ENCODE measurements at regions not wholly inside any gene's neighbourhood (a gene's known extent, or its start where the extent isn't known, plus 50 kb on each side); places are given as distances from the start of the nearest gene placed in this dataset.

DNA sequence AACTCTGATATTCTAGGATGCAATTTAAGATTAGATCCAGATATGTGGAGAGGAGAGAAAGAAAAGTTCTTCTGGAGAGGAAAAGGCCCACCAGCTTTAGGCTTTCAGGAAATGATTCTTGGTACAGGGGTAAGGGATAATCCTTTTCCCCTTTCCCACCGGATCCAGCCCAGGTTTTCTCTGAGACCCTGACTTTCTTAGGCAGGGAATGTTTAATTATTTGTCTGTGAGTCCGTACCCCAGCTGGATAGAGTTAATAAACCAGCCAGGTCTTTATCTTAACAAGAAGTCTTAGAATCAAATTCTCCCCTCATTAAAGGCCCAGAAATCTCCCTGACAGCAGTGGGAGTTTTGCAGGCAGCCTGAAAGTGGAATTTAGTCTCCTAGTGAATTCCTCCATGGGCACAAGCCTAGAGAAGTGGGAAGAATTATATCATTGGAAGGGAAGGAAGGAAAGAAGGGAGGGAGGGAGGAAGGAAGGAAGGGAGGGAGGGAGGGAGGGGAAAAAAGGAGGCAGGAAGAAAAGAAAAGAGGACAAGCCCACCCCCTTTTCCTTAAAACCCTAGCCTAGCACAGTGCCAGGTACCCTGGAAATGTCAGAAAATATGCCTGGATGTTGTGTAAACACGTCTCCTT, 189.0 kb downstream of the PLPP3 start:
- no peak for DNase-seq

DNA sequence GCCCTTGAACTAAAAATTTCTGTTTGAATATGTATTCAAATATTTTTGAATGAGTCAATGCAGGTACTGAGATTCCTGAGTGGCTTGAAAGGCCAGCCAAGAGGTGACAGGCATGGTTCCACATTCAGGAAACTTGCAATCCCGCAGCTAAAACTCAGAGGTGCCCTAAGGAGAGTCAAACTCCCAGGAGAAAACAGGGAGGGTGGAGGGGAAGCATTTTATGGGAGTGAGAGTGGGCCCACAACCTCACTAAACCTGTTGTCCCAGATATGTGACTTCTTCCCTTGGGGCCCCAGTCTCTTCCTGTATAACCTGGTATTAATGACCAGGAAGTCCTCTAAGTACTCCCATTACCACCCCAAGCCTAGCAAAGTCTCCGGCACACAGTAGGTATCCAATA, 189.6 kb downstream of the PLPP3 start:
- DNase-seq = no peak

DNA sequence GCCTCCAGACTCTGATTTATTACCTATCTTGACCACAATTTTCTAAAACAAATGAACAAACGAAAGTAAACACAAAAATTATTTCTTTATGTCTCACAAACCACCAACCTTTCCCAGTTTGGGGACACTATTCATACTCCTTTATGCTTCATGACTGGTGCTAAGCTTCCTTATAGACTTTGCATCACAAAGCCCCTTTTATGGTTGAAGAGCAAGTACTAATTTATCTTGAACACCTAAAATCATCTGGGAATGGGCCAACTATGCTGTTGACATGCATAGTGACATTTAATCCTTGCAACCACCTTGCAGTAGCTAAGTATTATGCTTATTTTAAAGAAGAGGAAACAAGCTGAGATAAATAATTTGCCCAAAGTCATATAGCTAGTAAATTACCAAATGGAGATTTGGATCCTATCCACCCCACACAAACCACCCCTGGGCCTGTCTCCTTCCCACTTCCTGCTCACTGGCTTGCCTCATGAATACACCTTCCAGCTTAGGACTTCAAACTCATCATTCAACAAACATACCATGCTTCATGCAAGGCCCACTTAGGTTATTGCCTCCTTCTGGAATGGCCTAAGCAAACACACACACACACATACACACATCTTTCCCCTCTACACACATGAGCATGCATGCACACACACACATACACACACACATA, 192.2 kb downstream of the PLPP3 start:
- no peak for DNase-seq

DNA sequence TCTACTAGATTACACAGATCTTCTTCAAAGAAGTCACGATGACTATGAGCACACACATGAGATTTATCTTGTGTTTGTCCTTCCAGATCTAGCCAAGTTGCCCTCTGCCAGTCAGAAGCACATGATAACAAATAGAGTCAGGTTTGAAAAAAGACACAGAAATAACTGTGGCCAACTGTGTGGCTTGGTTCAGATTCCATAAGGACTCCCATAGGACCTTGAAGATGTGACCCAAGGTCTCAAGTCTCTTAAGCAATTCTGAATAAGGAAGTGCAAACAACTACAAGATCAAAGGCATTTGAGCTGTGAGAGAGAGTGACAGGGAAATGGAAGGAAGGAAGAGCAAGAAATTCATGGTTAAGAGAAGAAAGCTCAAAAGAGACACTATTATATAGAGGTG, 194.0 kb downstream of the PLPP3 start:
- DNase-seq = no peak

DNA sequence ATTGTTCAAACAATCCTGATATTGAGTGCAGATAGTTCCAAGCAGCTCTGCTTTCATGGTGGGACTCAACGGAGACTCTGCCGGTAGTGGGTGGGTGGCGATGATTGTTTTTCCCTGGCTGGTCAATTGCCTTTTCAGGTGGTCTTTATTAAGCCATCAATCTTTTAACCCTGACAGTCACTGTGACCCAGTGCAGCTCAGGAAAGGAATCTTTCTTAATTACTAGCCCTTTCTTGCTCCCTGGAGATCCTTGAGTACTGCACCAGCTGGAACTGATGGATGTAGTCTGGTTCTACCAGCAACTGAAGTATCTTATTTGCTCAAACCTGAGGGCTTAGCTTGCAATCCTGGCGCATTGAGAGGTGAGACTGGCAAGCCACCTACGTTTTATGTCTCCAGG, 196.4 kb downstream of the PLPP3 start:
- DNase-seq = no peak

DNA sequence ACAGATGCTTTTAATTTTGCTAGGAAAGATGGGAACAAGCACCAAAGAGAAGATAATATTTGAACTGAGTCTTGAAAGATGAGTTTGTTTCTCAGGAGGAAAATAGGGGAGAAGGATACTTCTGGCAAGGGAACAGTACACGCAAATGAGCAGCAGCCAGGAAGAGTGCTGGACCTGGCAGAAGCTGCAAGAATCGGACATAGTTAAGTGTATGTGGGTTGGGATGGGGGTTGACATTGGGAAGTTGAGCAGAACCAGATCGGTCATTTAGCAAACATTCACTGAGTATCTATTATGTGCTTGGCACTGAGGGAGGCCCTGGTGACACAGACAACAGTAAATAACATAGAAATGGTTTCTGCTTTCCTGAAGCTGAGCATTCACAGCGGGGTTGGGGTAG, 198.8 kb downstream of the PLPP3 start:
- no peak for DNase-seq

DNA sequence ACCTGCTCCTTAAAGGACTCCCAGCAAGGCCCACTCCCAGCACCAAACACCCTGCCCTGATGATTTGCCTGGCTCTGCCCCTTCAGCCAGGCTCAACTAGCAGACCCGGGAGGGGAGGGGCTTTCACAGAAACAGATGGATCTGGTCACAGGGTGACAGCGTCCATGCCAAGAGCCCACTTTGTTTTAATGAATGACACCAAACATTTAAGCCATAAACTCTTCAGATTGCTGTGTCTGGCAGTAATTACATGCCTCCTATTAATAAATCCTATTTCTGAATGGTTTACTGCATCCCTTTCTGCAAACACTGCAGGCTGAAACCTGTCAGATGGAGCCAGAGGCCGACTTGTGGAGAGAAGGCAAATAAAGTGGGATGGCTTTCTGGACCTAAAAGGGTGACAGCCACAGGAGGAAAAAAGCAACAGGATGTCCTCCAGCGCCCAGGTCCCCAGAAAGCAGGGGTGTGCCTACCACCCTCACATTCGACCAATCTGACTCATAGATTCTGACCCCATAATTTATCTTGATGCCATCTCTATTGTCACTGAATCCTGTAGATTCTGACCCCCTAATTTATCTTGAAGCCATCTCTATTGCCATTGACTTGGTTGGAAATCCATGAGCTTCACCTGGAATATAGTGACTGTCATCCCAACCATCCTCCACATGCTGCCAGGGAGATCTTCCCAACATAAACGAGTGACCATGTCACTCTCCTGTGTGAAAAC, 200.9 kb downstream of the PLPP3 start:
- DNase-seq = no peak

DNA sequence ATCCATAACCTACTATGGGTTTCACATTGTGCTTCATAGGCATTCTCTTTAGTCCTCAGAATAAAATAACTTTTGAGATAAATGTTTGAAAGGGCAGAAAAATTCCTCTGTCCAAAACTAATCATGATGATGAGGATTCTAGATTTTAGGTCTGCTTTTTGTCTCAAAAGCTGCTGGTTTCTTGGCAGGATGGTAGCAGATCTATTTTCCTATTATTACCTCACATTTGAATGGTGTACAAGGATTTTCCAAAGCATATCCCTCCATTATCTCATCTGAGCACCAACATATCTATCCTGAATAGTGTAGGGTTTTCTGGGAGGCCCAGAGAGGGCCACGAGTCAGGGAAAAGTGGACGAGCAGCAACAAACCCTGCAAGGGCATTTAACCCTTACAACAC, 201.9 kb downstream of the PLPP3 start:
- no peak for DNase-seq

DNA sequence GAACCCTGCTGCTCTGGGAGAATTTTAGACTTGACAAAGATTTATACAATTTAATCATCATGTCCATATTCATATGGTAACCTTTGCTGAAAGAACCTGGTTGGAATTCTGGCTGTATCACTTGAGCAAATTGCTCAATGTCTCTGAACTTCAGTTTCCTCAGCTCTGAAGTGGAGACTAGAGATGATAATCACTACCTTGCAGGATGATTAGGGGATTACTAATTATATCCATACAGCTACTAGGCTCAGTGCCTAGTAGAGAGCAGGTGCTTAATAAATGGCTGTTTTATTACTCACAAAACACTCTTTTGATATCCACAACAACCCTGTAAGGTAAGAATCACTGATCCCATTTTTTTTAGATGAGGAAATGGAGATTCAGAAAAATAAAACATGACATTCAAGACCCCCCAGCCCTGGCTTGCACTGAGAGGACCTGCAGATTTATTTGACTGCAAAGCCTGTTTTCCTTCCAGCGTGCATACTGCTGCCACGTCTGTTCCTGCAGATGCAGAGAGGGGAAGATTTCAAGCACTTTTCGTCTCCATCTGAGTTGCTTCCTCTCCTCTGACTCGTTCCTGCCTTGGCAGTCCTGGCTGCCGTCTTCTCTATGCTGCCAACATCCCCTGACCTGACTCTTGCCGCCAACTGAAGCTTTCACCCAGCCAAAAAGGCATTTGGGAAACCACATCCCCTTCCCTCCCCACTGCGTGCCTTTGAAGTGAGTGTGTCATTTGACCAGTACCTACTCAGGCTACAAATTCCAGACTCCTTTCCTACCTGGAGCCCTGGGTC, 203.0 kb downstream of the PLPP3 start:
- no peak for DNase-seq

DNA sequence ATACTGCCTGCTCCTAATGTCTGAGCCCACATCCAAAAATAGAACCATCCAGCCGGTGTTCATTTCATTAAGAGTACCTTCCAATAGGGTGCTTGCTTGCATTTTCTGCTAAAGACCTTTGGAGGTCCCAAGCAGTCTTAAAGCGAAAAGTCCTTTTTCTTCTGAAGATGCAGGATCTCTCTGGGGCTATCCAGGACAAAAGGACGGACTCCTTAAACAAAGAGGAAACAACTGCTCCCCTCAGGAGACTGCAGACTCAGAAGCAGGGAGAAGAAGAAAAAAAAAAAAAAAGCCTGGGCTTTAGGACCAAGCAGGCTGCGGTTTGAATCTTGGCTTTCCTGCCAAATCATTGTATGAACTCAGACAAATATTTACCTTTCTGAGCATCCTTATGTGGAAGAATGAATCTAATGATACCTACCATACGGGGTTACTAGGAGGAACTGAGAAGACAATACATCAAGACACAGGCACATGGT, 204.0 kb downstream of the PLPP3 start:
- no peak for DNase-seq

DNA sequence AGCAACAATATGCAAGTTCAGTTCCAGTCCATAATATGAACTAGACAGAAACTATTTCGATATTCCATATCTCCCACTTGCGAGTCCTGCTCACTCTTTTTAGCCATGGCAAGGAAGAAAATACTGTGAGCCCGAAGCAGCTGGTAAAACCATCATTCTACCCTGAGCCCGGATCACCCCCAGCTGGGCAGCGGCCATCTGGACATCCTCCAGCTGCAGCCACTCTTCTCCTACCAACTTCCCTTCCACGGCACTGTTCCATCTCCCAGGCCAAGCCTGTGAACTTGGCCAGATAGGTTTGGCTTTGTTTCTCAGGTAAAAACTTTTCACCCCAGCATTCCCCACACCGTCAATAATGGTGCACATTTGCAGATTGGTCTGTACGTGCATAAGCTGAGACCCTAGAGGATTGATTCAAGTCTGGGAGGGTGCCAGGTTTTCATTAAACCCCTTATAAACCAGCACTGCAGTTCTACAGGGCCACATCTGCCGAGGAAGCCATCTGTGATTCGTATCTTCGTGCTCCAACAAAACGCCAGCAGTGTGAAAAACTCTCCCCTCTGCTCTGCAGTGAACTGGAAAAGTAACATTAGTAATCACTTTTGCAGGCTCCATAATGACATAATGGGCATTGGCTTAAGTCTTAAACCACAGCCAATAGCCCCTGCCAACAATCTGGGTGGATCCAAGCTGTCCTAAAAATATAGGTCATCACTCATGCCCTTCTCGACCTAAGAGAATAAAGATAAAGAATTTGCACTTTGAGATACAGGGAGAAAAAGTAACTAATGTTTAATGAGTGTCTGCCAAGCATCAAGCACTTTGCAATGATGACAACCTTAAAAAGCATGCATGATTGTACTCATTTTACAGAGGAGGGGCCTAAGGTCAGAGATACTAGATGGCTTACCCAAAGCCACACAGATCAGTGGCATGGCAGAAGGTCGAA, 205.1 kb downstream of the PLPP3 start:
- DNase-seq = no peak

DNA sequence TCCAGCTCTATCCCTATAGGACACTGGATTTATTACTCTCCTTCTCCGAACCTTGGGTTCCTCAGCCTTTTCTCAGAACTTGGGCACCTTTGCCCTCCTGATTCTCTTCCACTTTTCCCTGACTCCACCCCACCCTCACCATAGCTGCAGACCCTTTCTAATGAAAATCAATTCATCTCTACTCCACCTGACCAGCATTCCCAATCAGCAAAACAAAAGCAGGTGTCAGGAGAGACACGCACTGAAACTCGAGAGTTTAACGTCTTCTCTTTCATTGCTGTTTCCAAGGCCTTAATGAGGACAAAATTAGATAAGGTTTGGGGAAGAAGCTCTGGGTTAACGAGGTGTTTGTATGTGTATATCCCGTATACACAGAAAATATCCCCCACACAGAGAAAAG, 208.8 kb downstream of the PLPP3 start:
- DNase-seq = no peak

DNA sequence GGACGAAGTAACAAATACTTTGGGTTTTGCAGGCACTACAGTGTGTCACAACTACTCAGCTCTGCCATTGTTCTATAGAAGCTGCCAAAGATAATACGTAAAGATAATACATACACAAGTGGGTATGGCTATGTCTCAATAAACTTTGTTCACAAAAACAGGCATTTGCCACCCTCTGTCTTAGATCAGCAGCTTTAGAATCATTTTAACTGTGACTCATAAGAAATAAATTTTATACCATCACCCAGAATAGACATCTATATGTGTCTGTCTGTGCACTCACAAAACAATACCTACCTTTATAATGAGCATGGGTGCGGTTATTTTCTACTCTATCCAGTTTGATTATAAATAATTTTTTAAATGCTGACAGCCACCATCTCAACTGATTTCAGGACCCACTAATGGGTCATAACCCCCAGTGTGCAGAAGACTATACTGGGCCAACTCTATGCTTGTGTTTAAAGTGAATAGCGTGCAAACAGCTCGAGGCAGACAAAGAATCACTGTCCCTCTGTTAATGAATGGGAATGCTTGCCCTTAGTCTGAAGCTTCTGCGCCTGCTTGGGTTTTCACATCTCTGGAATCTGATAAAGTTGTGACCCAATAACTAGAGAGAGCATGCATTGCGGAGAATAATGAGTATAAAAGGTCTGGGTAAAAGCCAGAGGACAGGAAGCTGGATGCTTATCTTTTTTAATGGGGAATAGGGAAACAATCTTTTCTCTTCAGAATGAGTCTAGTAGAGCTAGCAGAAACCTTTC, 216.2 kb downstream of the PLPP3 start:
- DNase-seq = no peak

DNA sequence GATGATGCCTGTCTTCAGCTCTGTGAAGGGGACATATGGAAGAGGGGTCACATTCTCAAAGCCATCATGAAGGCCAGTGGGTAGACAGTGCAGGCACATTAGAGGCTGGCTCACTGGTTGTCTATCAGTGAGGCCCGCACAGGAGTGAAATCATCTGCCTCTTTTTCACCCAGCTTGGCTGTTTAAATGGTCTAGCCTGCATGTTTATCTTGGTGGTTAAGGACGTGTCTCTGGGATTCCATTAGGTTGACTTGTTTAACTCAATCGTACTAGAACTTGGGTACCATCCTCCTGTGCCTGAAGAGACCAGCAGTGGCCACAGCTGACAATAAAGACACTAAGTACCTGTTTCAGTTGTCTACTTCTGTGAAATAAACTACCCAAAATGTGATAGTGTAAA, 219.3 kb downstream of the PLPP3 start:
- no peak for DNase-seq

DNA sequence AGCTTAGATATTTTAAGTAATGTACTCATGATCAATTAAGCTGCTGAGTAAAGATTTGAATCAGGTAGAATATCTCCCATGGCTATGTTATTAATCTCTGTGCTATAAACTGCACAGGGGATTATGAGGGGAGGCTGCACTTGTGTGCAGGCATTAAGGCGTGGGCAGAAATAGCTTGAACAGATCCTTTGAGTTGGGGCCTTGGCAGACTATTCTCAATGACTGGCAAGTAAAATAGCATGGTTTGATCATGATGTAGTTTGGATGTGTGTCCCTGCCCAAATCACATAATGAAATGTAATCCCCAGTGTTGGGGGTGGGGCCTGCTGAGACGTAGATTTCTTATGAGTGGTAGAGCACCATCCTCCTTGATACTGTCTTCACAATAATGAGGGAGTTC, 220.3 kb downstream of the PLPP3 start:
- no peak for DNase-seq

DNA sequence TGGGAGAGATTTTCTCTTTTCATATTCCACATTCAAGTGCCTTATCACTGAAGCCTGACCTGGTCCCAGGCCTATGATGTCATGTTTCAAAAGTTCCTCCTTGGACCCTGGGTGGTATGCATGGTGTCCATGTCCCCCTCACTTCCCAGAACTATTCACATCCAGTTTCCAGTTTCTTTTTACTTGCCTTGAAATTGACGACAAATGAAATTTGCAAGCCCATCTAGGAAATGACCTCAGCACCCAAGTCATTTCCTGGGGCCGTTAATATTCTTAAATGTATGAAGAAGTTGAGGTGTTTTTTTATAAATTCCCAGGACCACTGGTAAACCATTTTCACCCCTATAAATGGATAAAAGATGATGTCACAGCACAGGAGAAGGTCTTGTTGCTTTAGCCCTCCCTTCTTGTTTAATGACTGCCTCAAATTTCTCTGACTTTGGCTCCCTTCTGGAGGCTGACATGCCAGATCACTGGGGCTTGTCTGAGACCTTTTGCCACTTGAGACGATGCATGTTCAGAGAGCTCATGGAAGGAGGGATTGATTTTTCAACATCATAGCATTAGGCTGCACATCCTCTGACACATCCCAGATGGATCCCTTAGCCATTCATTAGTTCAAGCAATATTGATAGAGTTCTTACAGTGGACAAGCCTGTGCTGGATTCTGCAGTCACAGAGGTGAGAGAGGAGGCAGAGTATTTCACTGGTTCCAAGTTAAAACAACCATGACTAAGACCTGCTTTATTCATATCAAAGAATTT, 221.3 kb downstream of the PLPP3 start:
- no peak for DNase-seq

DNA sequence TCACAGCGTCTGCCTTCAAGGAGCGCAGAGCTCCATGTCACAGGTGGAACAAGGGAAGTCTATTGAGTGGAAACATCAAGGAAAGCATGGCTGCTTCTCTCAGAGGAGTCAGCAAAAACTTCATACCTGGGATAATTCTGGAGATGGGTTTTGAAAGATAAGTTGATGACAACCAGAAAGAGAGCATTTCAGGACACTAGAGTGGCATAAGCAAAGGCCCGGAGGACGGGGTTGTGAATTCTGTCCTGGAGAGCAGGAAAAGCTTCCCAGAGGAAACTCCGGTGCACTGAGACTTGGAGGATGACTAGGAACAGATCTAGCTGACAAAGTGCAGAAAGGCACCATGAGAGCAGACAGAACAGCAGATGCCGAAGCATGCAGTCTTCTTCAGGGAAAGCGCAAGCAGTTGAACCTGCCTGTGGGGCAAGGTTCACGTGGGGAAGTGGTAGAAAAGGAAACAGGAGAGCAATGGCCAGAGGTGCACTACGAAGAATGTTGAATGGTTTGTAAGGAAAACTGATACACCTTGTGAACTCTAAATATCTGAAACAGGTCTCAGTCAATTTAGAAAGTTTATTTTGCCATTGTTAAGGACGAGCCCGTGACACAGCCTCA, 222.9 kb downstream of the PLPP3 start:
- no peak for DNase-seq

DNA sequence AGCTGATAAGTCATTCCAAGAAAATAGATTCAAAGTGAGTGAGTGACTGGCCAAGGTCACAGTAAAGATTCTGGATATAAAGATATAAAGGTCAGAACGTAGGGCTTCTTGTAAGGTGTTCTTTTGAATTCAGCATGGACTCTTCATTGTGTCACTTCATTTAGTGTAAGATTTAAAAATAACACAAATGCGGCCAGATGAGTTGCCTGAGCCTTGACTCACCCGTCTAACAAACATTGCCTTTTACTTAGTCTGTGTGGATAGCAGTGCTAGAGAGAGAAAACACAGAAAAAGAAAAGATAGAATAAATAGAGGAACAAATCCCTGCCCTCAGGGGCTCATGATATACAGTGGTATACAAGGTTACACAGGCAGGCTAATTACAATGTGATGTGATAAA, 223.4 kb downstream of the PLPP3 start:
- no peak for DNase-seq

DNA sequence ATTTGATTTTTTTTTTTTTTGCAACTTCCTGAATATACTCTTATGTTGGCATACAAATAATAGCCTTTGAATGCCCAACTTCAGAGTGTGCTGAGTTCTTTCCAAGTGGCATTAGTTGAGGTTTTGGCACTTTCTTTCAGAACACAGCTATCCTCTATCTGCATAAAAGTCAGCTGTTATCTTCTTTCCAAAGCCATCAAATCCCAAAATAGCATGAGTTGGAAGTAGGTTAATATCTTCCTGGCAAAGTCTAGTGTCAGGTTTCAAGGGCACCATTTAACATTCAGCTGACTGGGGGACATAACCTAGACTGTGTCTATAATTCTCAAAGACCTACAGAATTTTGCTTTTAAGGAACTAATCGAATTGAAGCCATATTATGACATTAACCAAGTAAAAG, 223.9 kb downstream of the PLPP3 start:
- DNase-seq = no peak

DNA sequence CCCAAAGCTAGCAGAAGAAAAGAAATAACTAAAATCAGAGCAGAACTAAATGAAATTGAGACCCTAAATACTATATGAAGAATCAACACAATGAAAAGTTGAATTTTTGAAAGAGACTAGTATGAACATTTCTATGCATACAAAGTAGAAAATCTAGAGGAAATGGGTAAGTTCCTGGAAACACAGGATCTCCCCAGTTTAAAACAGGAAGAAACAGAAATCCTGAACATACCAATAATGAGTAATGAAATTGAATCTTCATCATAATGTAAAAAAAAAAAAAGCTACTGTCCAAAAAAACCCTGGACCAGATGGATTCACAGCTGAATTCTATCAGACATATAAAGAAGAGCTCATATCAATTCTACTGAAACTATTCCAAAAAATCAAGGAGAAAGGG, 233.5 kb downstream of the PLPP3 start:
- no peak for DNase-seq

Data from activated naive CD4-positive, alpha-beta T cell treated with anti-CD3 and anti-CD28 coated beads, Interleukin-2, amount 50 U/mL, for 16 hours (primary cell).